ENCODE measurements at regions not wholly inside any gene's neighbourhood (a gene's known extent, or its start where the extent isn't known, plus 50 kb on each side); places are given as distances from the start of the nearest gene placed in this dataset.

- DNase-seq, result no peak
Observed at GRCh38 chr11:30165652-30166051, 65.2 kb upstream of the FSHB start.

- DNase-seq, result no peak
Observed at GRCh38 chr11:30171661-30172060, 59.2 kb upstream of the FSHB start.

- no peak for DNase-seq
Observed at GRCh38 chr11:30172158-30172557, 58.7 kb upstream of the FSHB start.

GRCh38 chr11:30172883-30173311, 57.9 kb upstream of the FSHB start:
- no peak for DNase-seq

- no peak for DNase-seq
Observed at GRCh38 chr11:30174265-30175020, 56.4 kb upstream of the FSHB start.

All from NCI-H2081 (cell line).